Activated CD8-positive, alpha-beta memory T cell treated with anti-CD3 and anti-CD28 coated beads for 4 hours (primary cell): ENCODE measurements at regions not wholly inside any gene's neighbourhood (a gene's known extent, or its start where the extent isn't known, plus 50 kb on each side); places are given as distances from the start of the nearest gene placed in this dataset.

Source experiments
- DNase-seq, 2 donors: peaks; one replicate each; pipeline ENCODE4 v3.0.0-alpha.2; 2020; ENCODE audit warnings: low read depth in 2 of 2

DNA sequence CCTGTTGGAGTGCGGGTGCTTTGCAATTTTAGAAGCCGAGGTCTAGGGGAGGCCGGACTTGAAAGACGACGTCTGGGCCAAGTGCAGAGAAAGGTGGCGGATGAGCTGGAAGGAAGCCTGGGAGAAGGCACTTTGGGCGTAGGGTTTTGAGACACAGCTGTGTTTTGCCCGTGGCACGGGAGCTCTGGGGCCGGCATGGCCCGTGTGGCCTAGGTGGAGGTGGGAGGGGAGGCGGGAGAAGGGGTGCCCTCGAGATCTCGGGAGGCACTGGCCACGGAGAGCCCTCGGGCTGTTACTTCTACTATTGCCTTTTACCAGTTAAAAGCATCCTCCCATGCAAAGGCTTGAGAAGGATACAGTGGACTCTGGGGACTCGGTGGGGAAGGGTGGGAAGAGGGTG lies 161.9 kb downstream of the FOXL1 start:
- DNase-seq: no peak

DNA sequence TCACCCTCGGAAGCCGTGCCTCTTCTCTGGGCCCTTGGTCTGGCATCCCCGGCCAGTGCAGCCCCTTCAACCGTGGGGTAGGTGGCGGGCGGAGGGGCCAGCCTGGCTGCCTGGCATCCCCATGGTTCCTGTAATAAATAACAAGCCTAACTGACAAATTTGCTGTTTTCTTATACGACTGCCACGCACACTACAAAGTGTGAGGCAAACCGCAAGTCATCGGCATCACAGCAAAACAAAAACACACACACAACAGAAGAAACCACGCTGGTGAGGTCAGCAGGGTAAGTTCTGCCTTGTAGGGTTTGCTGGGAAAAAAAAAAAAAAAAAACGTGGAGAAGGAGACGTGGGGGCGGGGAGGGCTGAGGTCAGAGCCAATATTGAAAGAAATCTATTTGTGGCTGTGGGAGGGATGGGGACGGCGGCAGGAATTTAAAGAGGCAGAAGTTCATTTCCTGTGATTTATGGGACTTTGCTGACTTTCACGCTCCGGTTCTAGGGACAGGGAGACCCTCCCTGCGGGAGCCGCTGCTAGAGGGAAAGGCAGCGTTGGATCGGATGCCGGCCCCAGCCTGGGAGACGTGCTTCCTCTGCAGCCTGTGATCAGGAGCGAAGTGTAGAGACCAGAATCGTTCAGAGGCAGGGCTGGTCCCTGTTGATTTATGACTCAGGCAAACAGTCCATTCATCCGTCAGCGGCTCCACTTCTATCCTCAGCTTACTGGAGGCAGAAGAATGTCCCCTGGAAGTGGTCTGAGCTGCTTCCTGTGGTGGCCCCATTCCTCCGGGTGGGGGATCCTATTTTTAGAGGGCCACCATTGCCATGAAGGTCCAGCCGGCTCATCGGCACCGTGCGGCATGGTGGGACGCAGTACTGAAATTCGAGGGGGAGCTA lies 162.8 kb downstream of the FOXL1 start:
- no peak for DNase-seq

DNA sequence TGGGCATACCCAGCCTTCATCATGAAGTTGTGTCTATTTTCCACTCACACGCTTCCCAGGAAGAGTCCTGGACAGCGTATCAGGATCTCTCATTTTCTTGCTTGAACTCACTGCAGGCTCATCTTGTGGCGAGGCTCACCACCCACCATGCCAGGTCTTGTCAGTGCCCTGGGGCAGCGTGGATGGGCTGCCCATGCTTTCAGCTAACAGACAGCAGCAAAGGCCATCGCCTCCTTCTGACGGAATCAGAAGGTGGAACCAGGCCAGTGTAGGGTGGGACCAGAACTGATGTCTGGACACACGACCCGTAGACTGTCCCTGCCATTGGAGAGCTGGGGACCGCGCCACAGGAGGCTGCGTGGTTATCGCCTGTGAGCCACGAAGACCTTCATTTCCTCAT lies 169.4 kb downstream of the FOXL1 start:
- no peak for DNase-seq

DNA sequence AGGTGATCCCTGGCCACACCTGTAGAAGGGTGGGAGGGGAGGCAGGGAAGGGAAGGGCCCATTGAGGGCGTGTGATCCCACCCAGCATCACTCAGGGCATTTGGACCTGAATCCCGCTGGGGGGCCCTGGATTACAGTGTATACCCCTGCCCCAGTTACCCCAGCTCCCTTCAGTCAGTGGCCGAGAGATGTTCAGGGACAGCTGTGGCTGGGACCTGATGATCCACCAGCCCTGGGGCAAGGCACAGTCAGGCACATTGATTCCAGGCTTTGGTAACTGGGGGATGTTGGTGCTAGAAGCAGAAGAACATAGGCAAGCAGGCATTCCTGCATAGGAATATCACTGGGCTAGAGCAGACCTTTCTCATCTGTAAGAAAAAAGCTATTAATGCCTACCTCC lies 170.3 kb downstream of the FOXL1 start:
- no peak for DNase-seq

DNA sequence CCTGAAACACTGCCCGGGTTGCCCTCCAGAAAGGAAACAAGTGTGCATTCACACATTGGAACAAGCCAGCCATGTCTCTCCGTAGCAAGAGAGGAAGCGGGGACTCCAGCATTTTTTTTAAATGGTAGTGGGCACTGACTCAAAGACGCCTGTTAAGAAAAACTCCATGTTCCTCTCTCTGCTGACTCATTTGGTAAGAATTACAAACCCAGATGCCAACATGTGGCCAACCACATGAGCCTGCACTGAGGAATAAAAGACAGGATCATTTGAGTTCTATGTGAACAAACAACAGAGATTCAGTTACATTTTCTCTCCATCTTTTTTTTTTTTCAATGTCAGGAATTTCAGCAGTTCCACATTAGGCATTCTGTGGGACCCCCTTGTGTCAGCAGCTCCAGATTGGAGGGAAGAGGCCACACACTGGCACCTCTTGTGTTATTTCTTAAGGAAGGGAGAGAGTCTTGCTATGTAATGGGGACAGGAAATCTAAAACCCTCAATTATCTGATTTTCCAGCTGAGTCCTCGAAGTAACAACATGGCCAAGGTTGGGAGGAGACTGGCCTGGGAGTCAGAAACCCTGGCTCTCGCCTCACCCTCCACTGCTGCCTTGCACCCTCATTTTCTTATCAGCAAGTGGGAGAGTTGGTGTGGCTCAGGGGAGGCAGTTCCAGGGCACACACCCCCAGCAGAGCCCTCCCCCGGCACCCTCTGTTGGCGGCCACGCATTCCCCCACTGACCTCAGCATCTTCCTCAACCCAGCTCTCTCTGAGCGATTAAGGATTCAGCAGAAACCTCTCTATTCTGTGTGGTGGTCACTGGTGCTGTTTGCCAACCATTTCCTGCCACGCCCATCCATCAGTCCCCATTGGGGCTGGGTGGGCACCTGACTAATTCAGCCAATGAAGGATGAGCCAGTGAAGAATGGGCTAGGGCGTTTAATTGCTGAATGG lies 173.0 kb downstream of the FOXL1 start:
- no peak for DNase-seq

DNA sequence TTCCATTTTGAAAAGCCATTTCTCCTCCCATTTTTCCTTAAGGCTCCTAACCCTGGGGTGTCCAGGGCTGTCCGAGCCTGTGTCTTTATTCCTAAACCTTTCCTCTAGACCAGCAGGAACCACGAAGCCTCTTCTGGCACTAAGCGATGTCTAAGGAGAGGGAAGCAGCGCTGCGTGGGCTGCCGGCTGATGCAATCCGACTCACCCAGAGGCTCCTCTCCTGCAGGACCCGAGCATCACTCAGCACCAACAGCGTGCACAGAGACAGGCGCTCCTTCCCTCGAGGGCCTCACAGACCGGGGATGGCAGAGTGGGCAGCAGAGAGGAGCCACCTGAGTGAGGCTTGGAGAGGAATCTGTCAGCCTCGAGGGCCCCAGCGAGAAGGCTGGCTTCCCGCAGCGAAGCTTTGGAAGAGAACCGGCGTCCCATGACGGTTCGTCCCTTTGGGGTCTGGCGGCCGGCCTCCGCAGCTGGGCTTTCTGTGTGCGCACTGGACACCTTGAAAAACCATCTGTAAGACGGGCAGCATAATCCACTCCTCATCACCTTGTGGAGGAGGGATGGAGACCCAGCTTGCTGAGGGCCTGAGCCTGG lies 174.3 kb downstream of the FOXL1 start:
- DNase-seq: no peak

DNA sequence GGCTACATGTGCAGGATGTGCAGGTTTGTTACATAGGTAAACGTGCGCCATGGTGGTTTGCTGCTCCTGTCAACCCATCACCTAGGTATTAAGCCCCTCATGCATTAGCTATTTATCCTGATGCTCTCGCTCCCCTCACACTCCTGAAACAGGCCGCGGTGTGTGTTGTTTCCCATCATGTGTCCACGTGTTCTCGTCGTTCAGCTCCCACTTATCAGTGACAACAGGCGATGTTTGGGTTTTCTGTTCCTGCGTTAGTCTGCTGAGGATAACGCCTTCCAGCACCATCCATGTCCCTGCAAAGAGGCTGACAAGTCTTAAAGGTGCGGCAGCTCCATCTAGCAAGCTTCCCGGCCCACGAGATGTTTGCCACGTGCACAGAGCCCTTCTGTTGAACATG lies 175.1 kb downstream of the FOXL1 start:
- no peak for DNase-seq

DNA sequence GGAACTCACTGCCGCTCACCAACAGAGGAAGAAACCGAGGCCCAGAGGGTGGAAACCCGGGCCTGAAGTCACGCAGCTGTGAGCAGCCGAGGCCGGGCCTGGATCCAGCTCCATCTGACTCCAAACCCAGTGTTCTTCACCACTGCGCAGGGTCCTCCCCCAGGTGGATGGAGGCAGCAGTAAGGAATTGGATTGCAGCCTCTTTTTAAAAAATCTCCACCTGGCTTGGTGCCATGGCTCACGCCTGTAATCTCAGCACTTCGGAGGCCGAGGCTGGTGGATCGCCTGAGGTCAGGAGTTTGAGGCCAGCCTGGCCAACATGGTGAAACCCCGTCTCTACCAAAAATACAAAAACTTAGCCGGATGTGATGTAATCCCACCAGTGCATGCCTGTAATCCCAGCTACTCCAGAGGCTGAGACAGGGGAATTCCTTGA lies 177.2 kb downstream of the FOXL1 start:
- no peak for DNase-seq

DNA sequence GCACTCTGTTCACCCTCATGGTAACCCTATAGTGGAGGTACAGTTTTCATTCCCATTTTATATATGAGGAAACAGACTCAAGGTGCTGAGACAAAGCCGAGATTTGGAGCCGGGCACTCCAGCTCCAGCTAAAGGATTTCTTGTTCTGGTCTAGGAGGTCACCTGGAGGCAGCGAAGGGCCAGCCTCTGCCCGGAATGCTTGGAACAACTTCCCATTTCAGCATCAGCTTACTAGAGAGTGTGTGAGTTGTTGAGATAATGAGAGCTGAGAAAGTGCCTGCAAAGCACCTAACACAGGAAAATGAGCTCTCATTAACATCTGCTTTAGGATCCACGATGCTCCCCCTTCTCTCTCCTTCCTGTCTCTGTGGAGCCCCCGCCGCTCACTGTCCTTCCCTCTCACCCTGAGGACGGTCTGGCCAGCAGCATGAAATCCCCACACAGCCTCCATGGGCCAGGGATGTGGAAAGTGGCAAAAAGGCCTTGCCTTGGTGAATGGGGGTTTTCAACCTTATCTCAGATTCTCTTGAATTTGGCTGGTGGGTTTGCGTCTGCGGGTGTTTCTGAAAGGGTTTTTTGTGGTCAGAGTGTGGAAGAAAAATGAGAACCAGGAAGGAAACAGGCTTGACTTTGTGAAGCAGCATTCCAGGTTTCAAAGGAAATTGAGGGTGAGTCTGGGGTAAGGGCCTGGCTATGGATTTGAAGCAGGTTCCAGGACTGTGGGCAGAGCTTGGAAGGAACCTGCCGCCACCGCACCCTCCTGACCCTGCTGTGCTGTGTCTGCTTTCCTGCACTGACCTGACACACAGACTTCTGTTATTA lies 178.7 kb downstream of the FOXL1 start:
- DNase-seq: no peak

DNA sequence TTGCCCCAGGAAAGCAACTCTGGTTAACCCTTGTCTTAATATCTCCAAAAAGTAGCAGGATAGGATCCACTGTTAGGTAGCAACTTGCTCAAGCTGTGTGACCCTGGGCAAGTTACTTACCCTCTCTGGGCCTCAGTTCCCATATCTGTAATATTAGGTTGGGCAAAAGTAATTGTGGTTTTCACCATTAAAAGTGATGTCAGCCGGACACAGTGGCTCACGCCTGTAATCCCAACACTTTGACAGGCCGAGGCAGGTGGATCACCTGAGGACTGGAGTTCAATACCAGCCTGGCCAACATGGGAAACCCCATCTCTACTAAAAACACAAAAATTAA lies 179.3 kb downstream of the FOXL1 start:
- no peak for DNase-seq

DNA sequence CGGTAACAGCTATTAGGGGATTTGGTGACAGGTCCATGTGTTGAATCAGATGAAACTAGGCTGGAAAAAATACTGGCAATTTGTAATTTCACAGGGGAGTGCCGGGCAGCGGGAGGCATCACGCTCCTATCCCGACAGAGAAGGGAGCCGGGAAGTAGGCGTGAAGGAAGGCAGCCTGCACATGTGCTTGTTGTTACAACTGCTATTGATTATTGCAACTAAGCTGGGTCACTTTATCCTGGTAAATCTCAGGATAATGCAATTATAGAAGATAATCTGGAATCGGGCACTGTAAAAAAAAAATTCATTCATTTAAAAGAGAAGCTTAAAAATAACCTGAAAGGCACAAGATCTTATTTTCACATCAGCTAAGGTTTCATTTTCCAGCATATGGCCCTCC lies 180.6 kb downstream of the FOXL1 start:
- no peak for DNase-seq

DNA sequence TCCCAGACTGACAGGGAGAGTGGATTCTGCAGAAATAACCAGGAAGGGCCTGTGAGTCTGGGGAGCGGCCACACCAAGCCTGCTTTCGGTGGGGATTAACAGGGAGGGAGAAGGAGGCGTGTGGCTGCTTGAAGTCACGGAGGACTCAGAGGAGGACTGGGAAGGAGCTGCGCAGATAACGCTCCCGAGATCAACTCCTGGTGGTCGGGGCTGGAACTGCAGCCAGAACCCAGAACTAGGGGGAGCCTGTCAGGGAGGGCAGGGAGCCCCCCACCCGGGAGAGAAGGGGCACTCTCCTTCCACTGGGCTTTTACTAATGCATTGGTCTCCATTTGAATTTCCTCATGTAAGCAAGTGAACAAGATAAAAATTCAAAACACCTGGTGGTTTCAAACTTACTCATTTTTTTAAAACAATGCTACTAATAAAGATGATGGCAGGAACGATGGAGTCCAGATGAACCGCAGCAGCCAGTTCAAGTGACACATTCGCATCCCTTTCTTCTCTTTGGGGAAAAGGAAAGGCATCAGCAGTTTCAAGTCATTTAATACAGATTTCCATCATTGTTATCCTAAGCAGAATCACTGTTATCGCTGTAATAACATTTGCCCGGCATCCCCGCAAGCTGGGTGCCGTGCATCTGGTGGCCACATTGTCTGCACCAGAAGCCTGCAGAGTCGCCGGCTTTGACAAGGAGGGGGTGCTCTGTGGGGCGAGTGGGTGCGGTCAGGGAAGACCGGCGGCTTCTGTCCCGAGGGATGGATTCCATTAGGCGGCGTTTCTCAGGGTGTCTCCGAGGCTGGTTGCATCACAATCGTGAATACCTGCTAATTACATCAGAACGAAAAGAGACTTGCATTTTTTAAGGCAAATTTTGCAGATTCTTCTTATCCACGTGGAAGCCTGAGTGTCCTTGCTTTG lies 183.0 kb downstream of the FOXL1 start:
- no peak for DNase-seq

DNA sequence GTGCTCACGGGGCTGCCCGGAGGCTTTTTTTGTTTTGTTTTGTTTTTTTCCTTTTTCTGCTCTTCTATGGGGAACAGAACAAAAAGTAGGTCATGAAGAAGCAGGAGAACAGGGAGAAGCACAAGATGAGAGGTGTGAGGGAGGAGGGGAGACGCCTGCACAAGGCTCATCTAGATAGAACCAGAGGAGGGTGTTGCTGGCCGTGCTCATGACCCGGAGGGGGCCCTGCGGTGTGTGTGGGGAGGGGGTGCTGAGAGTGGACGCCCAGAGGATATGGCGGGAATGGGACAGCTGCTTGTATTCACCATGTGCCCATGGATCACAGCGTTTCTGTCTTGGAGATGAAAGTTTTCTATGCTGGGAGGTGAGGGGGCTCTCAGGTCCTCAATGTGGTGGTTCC lies 183.7 kb downstream of the FOXL1 start:
- DNase-seq: no peak

DNA sequence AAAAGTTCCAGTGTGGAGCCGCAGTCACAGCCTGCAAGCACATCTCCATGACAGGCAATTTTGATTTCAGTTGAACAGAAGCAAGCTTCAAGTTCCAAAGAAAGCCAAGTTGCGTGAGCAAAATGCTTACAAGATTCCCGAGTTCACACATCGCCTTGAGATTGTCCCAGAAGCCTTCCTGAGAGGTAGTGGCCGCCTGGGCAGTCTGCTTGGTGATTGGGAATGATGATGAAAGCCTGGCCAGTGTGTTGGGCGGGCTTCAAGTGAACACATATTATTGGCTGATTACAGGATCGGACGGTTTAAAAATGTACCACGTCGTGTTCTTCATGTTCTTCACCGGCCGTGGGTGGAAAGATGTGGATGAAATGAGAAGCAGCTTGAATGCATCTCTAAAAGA lies 185.5 kb downstream of the FOXL1 start:
- DNase-seq: no peak

DNA sequence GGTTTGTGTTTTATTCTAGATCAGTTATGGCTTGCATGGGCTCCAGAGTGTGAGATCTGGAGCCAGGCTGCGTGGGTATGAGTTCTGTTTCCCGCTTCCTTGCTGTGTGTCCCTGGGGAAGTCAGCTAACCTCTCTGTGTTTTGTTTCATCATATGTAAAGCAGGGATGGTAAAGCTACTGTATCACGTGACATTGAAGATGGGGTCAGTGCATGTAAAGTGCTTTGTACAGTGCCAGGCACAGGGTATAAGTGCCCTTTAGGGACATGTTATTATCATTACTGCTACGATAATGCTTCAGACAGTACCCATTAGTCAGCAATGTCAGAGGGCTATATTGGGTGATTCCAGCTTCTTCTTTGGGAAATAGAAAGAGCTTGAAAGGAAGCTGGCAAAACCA lies 186.2 kb downstream of the FOXL1 start:
- no peak for DNase-seq

DNA sequence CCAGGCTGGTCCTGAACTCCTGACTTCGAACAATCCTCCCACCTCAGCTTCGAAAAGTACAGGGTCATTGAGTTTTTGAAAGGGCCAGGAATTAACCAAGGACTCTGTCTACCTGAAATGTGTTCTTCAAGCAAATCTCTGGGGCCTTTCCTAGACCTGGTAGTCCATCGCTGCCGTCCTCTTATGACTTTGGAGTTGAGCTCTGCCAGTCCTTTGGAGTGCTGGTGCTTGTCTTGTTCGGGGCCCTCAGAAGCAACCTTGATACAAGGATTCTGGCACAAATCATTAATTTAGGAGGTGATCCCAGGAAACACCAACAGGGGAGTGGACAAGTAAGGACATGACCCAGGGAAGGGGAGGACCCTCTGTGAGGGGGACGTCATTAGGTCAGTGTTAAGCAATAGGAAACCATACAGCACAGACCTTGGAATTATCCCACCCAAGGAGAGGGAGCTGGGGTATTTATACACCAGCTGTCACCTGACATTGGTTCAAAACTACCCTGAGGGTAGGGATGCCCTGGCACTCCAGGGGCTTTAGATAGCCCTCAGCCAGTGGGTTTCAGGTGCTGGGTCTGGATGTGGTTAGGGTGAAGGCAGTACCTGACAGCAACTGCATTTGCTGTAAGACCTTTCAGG lies 187.2 kb downstream of the FOXL1 start:
- DNase-seq: no peak

DNA sequence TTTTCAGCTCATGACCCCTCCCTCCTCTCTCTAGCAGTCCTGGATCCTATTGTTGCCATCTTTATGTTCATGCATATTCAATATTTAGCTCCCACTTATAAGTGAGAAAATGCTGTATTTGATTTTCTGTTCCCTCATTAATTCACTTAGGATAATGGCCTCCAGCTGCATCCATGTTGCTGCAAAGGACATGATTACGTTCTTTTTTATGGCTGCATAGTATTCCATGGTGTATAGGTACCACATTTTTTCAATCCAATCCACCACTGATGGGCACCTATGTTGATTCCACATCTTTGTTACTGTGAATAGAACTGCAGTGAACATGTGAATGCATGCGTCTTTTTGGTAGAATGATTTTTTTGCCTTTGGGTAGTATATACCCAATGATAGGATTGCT lies 188.4 kb downstream of the FOXL1 start:
- DNase-seq: no peak

DNA sequence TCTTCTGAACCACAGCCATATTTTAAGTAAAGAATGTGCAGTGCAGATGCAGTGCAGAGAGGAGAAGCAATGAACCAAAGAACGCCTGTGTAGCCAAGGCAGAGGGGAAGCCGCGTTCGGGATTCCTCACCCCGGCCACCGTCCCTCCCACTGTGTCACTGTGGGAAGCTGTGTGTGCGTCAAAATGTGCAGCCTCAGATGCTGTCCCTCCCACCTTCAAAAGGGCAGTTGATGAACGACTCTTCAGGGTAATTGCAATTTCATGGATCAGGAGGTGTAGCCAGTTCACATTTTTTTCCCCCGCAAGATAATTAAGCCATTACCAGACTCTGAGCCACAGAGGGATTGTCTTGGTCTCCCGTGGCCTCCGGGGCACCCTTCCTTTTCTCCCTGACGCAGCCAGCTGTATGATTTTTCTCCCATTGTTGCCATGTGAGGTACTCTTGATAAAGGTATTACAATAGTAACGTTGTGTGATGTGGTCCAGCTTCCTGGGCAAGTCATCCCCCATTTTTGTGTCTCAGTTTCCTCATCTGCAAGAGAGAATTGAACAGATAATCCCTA lies 190.0 kb downstream of the FOXL1 start:
- no peak for DNase-seq

DNA sequence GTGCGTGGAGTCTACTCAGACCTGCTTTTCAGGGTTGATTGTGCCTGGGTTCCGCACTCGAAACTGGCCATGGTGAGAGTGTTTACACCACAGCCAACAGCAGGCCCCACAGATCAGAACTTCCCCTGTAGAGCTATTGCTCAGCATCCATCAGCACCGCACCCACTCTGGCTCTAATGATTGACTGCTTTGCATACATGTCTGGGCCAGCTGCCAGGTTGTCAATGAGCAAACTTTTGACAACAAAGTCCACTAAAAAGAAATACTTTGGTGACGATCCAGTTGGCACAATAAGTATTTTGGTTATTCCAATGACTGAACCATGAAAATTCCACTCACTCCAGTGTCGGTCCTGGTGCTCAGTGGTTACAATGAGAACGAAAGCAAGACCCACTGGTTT lies 190.7 kb downstream of the FOXL1 start:
- no peak for DNase-seq
